ENCODE measurements at regions not wholly inside any gene's neighbourhood (a gene's known extent, or its start where the extent isn't known, plus 50 kb on each side); places are given as distances from the start of the nearest gene placed in this dataset.

DNA sequence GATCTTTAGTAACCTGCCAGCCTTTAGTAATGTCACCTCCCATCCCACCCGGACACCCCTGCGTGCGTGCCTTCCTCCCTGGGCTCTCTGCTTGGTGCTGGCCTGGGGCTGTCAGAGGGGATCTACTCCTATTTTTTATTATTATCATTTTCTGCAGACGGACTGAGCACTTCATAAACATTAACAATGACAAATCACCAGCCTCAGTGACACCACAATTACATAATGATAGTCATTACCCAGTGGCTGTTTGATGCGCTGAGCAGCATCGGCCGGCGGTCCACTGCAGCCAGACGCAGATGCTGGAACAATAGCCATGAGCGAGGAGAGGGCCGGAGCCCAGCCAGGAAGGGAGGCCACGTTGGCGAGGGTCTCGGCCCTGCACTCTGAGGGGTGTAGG is 309.3 kb upstream of the AJAP1 start:
- no peak overlapping the region for H3K4me3 ChIP-seq (ENCODE audit: low read depth, low read length)
- TF ChIP-seq, protein P1, sequence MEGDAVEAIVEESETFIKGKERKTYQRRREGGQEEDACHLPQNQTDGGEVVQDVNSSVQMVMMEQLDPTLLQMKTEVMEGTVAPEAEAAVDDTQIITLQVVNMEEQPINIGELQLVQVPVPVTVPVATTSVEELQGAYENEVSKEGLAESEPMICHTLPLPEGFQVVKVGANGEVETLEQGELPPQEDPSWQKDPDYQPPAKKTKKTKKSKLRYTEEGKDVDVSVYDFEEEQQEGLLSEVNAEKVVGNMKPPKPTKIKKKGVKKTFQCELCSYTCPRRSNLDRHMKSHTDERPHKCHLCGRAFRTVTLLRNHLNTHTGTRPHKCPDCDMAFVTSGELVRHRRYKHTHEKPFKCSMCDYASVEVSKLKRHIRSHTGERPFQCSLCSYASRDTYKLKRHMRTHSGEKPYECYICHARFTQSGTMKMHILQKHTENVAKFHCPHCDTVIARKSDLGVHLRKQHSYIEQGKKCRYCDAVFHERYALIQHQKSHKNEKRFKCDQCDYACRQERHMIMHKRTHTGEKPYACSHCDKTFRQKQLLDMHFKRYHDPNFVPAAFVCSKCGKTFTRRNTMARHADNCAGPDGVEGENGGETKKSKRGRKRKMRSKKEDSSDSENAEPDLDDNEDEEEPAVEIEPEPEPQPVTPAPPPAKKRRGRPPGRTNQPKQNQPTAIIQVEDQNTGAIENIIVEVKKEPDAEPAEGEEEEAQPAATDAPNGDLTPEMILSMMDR (IDR thresholded peaks at IDR 0.05; ENCODE audit: insufficient read depth, low read depth, low read length, missing control alignments), result no peak
- no peak for DNase-seq (ENCODE audit: low read depth)

DNA sequence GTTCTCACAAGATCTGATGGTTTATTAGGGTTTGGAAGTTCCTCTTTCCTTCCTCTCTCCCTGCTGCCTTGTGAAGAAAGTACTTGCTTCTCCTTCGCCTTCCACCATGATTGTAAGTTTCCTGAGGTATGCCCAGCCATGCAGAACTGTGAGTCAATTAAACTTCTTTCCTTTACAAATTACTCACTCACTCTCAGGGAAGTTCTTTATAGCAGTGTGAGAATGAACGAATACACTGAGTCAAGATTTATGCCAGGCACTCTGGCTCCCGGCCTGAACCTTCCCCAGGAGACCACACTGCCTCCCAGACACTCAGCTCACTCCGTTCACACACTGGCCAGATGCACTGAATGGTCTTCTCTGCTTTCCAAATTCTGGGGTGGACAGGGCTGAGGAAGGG is 308.3 kb upstream of the AJAP1 start:
- TF ChIP-seq, protein P1 (IDR thresholded peaks at IDR 0.05; ENCODE audit: insufficient read depth, low read depth, low read length, missing control alignments), result no peak
- no peak for DNase-seq (ENCODE audit: low read depth)
- no peak overlapping the region for H3K4me3 ChIP-seq (ENCODE audit: low read depth, low read length)

DNA sequence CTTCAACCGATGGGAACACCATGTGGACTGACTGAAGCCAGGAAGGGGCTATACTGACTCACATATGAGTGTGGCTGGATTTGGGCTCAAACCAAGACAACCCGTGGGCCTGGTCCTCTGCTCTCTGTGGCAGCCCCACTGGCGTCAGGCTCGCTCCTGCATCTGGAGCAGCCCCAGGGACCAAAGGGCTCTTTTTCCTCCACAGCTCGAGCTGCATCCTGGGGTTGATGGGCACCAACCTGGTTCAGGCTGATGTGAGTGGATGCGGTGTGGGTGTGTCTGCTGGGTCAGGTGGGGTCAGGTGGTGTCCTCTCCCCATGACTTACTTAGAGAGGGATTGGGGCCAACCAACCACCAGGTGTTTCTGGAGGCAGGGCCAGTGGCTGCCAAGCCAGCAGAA is 303.0 kb upstream of the AJAP1 start:
- TF ChIP-seq, protein P1 (IDR thresholded peaks at IDR 0.05; ENCODE audit: insufficient read depth, low read depth, low read length, missing control alignments), result no peak
- no peak for DNase-seq (ENCODE audit: low read depth)
- no peak overlapping the region for H3K4me3 ChIP-seq (ENCODE audit: low read depth, low read length)

DNA sequence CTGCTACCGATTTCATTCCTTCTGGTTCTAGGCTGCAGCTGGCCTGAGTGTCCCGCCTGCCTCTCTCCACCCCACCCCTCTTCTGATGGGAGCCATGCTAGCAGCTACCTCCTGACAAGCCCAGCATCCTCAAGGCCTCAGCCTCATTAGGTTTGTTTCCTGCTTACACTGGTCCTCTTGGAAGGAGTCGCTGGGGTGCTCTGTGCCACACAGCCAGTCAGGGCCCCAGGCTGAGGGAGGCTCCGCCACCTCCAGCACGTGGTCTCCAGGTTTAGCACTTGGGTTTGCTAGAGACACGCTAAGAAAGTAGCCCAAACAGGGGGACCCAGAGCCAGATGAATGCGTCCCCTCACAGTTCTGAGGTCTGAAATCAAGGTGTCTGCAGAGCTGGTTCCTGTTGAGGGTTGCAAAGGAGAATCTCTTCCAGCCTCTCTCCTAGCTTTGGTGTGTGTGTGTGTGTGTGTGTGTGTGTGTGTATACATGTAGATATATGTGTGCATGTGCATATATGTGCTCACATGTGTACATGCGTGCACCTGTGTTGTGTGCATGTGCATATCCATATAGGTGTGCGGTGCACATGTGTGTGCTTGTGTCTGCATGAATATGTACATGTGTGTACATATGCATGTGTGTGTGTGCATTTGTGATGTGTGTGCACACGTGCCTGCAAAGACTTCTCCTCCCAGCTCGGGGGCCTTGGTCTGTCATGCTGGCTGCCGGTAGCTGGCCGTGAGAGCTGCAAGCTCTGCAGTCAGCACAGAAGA is 301.1 kb upstream of the AJAP1 start:
- no peak for DNase-seq (ENCODE audit: low read depth)

DNA sequence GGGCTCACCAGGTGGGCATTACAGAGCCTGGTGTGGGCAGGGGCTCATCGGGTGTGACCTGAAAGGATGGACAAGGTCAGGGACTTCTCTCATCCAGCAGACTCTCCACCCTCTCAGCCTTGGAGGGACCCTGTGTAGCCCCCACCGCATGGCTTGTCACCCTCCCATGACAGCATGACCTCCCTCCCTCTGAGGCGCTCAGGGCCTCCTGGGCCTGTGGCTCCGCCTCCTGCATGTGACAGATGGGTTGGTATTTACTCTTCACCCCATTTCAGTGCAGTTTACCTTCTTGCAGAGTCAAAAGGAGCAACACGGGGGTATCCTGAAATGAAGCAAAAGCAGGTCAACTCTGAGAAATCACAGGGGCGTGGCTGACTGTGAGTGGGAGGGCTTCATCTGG is 298.6 kb upstream of the AJAP1 start:
- no peak overlapping the region for H3K4me3 ChIP-seq (ENCODE audit: low read depth, low read length)
- TF ChIP-seq, protein P1 (IDR thresholded peaks at IDR 0.05; ENCODE audit: insufficient read depth, low read depth, low read length, missing control alignments), result no peak
- no peak for DNase-seq (ENCODE audit: low read depth)

More for the DNA sequence above, 301.1 kb upstream of the AJAP1 start:
- no peak overlapping the region for H3K4me3 ChIP-seq (ENCODE audit: low read depth, low read length)
- TF ChIP-seq, protein P1 (IDR thresholded peaks at IDR 0.05; ENCODE audit: insufficient read depth, low read depth, low read length, missing control alignments), result no peak

DNA sequence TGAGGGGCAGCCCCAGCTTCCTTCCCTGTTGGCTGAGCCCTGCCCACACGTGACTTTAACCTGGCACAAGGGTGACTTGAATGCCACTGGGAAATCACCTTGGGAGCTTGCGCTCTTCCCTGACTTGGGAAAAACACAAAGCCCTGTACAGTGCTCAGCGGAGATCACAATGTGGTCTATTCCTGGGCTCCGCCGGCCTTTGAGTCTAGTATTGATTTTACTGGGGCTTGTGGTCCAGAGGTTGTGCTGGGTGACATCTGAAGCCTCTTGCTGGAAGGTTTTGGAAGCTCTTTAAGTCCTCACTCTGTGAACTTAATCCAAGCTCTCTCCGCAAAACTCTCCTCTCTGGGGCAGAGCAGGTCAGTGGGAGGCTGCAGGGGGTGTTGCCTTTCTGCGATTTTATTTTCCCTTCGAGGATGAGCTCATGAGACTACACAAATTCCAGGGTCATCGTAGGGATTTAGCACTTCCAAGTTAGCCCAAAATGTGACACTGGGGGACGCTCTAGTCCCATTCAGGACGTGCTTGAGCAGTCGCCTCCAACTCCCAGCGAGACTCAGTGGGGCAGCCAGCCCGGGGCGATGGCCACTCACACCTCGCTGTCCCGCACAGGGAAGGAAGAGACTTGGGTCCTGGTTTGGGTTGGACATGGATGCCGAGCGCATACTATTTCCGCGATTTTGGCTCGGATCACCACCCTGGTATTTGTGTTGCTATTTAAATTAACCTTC is 291.9 kb upstream of the AJAP1 start:
- TF ChIP-seq, protein P1 (IDR thresholded peaks at IDR 0.05; ENCODE audit: insufficient read depth, low read depth, low read length, missing control alignments), result no peak
- DNase-seq (ENCODE audit: low read depth), result no peak

More for the DNA sequence above, 291.9 kb upstream of the AJAP1 start:
- no peak overlapping the region for H3K4me3 ChIP-seq (ENCODE audit: low read depth, low read length)

All from GM12865 (cell line).